Activated CD8-positive, alpha-beta memory T cell treated with anti-CD3 and anti-CD28 coated beads for 24 hours (primary cell): ENCODE measurements at regions not wholly inside any gene's neighbourhood (a gene's known extent, or its start where the extent isn't known, plus 50 kb on each side); places are given as distances from the start of the nearest gene placed in this dataset.

Experiments
- DNase-seq: peaks from one replicate; pipeline ENCODE4 v3.0.0-alpha.2; 2020

DNA sequence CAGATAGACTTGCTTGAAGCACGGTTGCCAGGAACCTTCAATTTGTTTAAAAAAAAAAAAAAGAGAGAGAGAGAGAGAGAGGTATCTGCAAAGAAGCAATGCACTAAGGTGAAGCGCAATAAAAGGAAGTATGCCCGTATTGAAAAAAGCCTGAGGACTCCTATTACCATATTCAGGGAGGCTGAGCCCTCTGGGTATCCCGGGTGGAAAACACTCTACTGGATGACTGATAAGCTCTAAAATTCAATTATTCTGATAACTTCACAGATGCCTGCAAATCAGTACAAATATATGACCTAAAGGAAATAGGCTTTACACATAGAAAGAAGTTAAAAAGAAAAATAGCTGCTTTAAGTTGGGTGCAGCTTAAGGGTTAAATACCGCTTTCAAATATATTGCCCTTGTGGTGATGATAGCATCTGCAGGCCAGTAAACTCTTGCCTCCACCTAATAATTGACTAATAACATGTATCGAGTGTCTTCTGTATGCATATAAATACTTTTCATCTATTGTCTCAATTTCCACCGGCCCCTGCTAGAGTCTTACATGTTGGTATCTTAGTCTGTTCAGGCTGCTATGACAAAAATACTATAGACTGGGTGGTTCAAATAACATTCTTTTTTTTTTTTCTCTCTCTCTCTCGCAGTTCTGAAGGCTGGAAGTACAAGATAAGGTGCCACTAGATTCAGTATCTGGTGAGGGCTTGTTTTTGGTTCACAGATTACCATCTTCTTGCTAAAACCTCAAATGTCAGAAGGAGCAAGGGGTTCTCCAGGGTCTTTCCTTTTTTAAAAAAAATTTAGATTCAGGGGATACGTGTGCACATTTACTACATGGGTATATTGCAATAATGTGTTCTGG, 187.4 kb upstream of the JARID2 start:
- no peak for DNase-seq

DNA sequence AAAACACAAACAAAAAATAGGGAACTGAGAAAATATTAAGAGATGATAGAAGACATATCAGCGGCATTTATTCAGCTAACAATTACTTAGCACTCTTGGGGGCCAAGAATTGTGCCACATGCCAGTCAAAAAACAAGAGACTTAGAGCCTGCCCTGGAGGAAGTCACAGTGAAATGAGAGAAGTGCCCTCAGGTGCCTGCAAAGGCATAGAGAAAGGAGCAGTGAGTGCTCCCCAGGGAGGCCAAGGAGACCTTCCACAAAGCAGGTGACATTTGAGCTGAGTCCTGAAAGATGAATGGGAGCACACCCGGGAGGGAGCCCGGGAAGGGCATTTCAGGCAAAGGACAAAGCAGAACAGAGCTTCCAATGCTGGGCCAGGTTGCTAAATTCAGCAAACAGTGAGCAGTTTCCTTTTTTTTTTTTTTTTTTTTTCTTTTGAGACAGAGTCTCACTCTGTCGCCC, 184.7 kb upstream of the JARID2 start:
- DNase-seq = no peak

DNA sequence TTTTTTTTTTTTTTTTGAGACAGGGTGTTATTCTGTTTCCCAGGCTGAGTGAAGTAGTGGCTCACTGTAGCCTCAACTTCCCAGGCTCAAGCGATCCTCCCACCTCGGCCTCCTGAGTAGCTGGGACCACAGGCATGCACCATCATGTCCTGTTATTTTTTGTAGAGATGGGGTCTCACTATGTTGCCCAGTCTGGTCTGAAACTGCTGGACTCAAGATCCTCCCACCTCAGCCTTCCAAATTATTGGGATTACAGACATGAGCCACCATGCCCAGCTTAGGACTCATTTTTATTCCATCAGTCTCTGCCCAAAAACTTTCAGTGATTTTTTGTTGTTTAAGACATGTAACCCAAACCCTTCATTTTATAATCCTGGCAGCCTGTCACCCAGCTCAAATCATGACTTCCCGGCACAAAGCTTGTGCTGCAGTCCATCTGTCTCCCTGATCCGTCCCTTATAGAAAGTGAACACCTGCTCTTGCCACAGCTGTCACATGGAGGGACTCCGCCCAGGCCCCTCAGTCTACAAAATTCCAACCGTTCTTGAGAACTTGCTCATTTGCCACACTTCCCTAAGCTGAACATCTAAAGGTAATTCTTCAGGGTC, 183.9 kb upstream of the JARID2 start:
- DNase-seq = no peak

DNA sequence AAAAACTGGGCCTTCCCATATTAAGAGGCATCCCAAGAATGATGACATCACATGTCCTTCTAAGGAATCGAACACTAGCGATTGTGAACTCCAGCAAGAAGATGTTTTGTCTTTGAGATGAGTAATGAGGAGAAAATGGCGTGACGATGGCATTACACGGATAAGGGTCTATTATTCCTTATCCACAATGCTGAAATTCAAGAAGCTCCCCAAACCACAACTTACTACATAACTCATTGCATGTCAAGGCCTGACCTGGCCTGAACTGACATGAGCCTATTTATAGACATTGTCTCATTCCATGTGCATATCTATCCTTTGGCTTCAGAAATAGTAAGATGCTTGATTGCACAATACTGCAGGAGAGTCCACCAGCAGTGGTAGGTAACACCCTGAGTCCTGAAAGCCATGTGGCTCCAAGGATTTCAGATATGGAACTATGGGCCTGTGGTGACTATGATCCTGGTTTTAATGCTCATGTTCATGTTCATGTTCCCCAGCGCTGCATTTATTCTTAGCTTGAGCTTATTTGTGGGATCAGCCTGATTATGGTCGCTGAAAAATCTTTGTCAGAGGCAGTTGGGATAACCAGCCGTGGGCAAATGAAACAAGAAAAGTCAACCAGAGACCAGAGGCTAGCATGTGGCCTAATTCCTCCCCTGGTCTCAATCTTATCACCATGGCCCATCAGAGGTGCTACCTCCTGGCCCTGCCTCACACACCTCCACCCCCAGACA, 183.2 kb upstream of the JARID2 start:
- DNase-seq = no peak

DNA sequence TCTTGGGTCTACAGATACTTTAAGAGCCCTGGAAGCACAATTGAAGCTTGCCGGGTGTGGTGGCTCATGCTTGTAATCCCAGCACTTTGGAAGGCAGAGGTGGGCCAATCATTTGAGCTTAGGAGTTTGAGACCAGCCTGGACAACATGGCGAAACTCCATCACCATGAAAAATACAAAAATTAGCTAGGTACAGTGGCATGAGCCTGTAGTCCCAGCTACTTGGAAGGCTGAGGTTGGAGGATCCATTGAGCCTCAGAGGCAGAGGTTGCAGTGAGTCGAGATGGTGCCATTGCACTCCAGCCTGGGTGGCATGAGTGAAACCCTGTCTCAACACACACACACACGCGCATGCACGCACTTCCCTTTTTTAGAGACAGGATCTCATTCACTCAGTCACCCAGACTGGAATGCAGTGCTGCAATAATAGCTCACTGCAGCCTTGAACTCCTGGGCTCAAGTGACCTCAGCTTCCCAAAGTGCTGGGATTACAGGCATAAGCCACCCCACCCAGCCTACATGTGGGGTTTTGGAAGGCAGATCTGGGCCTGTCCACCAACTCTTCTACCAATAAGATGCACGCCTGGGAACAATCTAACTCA, 182.5 kb upstream of the JARID2 start:
- DNase-seq = no peak

DNA sequence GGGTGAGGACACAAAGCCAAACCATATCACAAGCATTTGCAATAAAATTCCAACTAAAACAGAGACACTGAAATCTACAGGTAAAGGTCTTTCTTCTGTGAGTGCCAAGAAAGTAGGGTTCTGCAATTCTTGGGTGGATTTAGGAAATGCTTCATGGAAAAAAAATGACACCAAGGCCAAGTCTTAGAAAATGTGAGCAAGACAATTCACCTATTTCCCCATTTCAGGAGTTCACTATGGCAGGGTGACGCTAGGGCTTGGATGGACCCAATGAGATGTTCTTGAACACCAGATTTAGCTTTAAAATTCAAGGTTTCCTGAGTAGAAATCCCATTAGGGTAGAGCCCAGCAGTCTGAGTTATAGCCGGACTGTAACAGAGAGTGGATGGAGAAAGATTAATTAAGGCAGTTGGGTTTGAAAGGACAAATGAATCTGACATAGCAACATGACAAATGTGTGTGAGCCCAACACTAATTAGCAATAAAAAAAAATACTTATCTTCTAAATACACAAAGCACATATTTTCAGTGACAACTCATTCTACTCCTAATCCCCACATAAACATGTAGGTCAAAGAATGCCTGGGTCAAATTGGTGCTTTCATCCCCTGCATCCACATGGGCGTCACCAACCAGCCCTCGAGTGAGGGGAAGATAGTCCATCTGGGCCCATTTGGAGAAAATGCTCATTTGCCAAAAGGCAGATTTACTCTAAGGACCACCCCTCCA, 180.4 kb upstream of the JARID2 start:
- no peak for DNase-seq

DNA sequence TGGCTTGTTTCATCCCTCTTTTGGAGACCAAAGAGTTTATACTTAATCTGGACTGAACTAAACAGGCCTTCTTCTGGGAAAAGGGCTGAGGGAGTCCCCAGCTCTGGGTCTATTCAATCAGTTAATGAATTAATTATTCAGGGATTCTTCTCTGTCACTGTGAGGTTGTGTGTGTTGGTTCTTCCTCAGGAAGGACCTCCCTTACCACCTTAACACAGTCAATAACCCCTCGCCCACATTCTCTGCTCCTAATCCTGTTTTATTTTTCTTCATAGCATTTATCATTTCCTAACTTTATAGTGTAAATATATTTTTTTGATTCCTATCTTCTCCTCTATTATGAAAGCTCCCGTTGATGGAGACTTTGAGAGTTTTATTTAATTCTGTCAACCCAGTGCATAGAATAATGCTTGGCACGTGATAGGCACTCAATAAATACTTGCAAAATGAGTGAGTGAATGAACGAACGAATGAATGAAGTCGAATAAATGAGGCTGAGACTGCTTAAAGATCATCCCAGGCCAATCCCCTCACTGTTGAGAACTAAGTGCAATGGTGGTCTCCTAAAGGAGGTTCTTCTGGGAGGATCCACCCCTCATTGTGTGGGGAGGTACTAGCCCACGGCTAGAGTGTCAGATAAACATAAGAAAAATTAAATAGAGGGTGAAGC, 179.6 kb upstream of the JARID2 start:
- DNase-seq = no peak

DNA sequence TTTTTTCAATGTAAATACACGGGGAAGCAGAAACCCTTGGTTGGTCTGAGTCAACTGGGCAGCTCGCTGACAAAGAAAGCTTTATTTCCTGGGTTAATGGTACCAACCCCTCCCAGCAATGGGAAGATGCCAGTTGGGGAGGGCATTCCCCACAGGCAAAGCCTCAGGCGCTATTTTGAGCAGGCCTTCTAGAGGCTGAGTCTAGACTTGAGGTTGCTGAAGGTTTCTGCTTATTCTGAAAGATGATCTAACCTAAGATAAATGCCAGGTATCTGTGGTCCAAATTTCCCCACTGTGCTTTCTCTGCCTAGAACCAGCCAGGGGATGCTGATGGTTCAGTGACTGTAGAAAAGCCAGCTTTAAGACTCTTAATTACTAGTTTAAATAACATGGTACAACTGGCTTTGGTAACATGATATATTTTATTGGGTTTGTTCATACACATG, 172.5 kb upstream of the JARID2 start:
- no peak for DNase-seq

DNA sequence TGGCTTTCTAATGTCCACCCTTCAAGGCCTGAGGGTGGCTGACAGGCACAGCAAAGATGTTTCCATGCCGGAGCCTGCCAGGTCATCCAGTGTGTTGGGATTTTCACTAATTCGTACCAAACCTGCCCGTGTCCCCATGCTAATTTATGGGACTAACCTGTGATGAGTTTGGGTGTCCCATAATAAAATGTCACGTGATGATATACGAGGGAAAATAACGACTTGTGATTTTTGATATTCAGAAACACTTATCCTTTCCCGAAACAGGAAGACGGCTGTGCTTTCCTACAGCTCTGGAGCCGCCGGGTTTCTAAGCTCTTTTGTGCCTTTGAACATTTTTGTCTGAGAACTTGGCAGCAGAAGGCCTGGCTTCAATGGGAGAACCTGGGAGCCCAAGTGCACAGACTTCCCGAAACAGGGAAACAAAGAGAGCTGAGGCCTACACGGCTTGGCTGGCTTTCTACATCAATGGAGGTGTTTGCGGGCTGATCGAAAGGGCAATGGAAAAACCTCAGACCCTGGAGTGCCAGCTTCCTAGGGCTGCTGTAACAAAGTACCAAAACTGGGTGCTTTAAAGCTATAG, 171.9 kb upstream of the JARID2 start:
- no peak for DNase-seq

DNA sequence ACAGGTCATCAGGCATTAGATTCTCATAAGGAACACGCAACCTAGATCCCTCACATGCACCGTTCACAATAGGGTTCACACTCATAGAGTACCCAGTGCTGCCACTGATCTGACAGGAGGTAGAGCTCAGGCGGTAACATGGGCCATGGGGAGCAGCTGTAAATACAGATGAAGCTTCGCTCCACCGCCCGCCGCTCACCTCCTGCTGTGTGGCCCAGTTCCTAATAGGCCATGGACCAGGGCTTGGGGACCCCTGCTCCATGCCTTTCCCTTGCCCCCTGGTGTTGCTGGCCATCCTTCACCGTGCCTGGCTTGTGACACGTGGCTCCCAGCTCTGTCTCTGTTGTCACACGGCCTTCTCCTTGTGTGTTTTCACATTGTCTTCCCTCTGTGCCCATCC, 171.1 kb upstream of the JARID2 start:
- no peak for DNase-seq

DNA sequence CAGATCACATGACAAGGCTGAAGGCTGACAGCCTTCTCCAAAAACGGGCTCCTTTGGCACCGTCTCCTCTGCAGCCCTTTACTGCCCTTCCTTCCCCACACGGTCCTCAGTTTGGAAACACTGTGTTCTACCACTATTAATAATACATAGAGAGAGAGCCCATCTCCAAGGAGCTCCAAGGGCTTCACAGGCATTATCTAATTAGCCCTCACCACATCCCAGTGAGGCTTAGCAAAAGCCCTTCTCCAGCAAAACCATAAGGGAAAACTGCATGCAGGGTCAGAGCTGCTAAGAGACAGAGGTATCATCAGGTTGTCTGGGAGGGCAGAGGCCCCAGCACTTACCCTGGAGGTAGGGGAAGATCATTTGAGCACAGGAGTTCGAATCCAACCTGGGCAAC, 169.3 kb upstream of the JARID2 start:
- no peak for DNase-seq

DNA sequence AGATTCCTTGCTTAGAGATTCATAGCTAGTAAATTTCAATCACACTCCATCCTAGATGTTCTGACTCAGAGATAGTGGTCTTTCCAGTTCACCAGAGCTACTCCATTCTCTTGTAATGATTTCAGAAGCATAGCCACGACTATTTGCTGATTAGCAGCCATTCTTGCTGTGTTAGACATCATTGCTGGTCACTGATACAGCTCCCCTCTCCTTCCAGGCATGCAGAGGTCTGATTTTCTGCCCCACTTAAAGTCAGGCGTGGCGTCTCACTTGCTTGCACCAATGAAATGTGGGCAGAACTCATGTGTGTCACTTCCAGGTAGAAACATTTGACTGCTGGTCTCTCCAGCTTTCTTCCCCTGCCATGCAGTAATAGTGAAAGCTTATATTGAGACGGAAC, 168.9 kb upstream of the JARID2 start:
- DNase-seq = no peak

DNA sequence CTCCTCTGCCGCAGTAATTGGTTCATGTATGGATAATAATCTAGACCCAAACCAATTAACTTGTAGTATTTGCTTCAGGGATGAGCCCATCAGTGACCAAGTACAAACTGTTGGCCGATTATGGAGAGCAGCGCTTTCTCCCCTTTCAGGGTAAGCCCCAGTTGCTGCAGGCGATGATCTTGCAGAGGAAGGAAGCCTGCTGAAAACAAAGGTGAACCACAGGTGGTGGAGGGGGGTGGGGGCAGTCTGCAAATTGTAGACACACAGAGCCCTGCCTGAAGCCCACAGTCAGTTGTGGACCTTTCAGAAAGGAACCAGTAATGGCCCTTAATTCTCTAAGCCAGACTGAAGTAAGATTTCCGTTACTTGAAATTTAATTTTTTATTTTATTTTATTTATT, 167.9 kb upstream of the JARID2 start:
- no peak for DNase-seq

DNA sequence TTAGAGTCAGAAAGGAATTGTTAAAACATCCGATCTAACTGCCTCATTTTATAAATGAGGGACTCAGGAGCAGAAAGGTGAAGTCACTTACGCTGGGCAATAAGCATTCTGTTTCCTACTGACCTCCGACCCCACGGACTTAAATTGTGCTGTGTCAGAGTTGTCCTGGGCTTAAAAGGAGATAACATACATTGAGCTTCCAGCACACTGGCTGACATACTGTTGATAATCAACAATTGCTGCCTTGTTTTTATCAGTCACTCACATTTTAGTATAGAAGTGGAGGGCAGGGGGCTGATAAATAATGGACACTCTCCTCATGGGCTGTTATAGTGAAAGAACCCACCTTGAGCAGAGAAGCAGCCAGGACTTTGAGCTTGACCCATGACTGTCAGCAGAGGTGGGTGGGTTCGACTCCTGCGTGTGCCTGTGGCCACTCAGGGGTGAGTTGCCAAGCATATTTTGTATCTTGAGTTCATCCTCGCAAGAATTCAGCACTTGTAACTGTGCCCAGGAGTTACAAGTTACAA, 166.5 kb upstream of the JARID2 start:
- no peak for DNase-seq

DNA sequence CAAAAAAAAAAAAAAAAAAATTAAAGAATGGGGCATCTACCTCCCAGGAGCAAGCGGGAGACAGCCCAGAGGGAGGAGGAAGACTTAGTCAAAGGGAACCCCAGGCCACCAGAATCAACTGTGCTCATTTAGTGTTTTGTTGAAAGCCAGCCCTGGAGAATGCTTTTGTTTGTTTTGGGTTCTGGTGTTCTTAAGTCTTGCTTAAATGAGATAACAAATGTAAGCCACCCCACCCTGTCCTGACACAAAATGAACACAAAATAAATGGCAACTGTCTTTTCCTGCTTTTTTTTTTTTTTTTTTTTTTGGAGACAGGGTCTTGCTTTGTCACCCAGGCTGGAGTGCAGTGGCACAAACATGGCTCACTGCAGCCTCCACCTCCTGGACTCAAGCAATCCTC, 165.0 kb upstream of the JARID2 start:
- DNase-seq = no peak

DNA sequence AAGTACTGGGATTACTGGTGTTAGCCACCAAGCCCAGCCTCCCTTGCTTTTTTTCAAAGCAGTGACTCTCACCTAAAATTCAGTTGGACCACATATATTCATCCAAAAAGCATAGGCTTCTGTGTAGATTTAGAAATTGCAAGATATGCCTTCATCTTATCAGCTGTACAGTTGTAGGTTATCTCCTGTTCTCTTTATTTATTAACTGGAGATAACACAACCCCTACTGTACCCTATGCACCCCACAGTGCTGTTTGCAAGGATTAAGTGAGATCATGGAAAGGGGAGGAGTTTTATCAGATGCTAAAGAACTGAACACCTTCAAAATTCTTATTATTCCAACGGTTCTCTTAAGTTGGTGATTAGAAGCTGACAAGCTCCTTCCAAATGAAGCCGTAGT, 164.4 kb upstream of the JARID2 start:
- no peak for DNase-seq

DNA sequence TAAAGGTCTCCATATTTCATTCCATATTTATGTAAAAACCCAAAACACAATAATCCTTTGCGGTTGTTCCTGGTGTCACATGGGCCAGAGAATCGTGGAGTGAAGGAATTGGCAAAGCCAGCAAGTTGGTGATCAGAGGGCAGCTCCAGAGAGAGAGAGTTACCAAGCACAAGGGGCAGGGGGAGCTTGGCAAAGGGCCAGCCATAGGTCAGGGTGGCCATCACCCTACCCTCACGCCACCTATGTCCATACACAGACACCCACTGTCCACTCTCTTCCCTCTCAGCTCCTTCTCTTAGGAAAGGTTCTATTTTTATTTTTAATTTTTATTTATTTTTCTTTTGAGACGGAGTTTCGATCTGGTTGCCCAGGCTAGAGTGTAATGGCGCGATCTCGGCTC, 163.2 kb upstream of the JARID2 start:
- DNase-seq = no peak

DNA sequence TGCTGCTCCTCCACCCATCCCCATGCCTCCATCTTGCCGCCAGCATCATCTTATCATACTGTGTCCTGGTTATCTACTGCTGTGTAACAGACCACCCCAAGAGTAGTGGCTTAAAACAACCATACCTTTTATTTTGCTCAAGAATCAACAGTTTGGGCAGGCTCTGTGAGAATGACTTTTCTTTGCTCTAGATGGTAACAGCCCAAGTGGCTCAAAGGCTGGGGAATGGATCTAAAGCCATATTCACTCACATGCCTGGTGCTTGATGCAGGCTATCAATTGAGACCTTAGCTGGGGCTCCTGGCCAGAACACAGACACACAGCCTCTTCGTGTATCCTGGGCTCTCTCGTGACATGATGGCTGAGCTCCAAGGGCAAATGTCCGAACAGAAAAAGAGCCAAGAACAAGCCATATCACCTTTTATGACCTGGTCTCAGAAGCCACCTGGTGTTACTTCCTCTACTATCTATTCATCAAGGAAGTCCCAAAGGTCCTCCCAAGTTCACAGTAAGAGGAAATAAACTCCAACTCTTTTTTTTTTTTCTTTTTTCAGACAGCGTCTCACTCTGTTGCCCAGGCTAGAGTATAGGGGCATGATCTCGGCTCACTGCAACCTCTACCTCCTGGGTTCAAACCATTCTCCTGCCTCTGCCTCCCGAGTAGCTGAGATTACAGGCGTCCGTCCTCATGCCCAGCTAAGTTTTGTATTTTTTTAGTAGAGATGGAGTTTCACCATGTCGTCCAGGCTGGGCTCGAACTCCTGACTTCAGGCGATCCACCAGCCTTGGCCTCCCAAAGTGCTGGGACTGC, 159.3 kb upstream of the JARID2 start:
- DNase-seq = no peak

DNA sequence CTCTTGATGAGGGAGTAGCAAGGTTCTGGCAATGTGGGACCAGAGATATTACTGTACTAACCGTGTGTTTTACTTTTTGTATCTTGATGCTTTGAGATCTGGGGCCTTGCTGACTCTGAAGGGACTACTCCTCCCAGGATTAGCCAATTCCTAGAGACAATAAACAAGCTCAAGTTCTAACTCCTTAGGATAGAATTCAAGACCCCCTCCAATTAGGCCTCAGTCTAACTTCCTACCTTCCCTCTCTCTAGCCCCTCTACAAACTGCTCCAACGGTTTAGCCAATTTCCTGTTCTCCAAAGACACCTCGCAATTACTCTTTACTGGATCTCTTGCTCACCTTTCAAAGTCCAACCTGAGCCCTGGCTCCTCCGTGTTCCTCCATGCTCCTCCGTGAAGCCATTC, 158.7 kb upstream of the JARID2 start:
- DNase-seq = no peak

DNA sequence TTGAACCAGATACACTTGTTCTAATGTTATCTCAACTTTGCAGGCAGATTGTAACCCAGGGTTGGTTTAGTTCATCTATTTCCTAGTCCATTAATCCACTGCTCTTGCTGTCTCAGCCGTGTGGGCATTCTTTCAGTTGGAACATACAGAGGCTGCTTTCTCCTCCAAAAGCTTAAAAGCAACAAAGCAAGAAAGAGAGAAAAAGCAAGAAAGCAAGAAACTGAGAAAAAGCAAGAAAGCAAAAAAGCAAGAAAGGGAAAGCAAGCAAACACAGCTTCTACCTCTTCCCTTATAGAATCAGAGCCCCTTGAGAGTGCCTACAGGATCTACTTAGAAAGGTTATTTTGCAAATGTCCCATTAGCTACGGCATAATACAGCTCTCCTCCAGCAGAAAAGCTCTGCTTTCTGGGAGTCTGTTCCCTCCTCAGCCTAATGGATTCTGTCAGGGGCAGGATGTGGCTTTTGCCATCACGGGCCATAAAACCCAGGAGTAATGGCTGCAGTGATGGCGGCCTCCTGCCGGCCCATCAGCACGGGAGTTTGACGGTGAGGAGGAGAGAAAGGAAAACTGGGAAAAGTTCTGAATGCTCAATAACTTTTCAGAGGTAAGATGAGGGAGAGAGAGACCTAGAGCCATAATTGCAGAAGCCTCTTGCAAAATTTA, 156.8 kb upstream of the JARID2 start:
- DNase-seq = no peak
